Parathyroid adenoma (tissue), 2 donors: ENCODE measurements at regions not wholly inside any gene's neighbourhood (a gene's known extent, or its start where the extent isn't known, plus 50 kb on each side); places are given as distances from the start of the nearest gene placed in this dataset.

Experiments
- H2AFZ ChIP-seq: fragments of 300-600 bp; sonication (generic); one replicate; pipeline ENCODE4 v1.7.0; 2017; ENCODE audit warnings: antibody characterized with exemption, mild to moderate bottlenecking
- H3K27ac ChIP-seq: fragments of 300-600 bp; sonication (generic); one replicate; pipeline ENCODE4 v1.7.0; 2017
- H3K27me3 ChIP-seq: fragments of 300-600 bp; sonication (generic); one replicate; pipeline ENCODE4 v1.7.0; 2017; ENCODE audit warnings: low read length; ENCODE audit not compliant: control insufficient read depth, insufficient read depth
- H3K36me3 ChIP-seq: fragments of 300-600 bp; sonication (generic); one replicate; pipeline ENCODE4 v1.7.0; 2017; ENCODE audit warnings: low read length; ENCODE audit not compliant: control insufficient read depth, insufficient read depth
- H3K4me1 ChIP-seq: fragments of 300-600 bp; sonication (generic); one replicate; pipeline ENCODE4 v1.7.0; 2017; ENCODE audit warnings: control low read depth
- H3K4me2 ChIP-seq: fragments of 300-600 bp; sonication (generic); one replicate; pipeline ENCODE4 v1.7.0; 2017; ENCODE audit warnings: low read length
- H3K4me3 ChIP-seq: fragments of 300-600 bp; sonication (generic); one replicate; pipeline ENCODE4 v1.7.0; 2017; ENCODE audit warnings: low read depth, low read length
- H3K79me2 ChIP-seq: fragments of 300-600 bp; sonication (generic); one replicate; pipeline ENCODE4 v1.7.0; 2017; ENCODE audit warnings: control low read depth
- H3K9ac ChIP-seq: fragments of 300-600 bp; sonication (generic); one replicate; pipeline ENCODE4 v1.7.0; 2017; ENCODE audit warnings: mild to moderate bottlenecking
- H3K9me3 ChIP-seq: fragments of 300-600 bp; sonication (generic); one replicate; pipeline ENCODE4 v1.7.0; 2017; ENCODE audit warnings: low read length; ENCODE audit not compliant: control insufficient read depth
- TF ChIP-seq, protein P1 (sequence below): fragments of 300-600 bp; sonication (generic); IDR thresholded peaks from one replicate; pipeline ENCODE4 v1.7.0; 2017; ENCODE audit warnings: antibody characterized with exemption, mild to moderate bottlenecking
- donor health status: primary hyperparathyroidism.

DNA sequence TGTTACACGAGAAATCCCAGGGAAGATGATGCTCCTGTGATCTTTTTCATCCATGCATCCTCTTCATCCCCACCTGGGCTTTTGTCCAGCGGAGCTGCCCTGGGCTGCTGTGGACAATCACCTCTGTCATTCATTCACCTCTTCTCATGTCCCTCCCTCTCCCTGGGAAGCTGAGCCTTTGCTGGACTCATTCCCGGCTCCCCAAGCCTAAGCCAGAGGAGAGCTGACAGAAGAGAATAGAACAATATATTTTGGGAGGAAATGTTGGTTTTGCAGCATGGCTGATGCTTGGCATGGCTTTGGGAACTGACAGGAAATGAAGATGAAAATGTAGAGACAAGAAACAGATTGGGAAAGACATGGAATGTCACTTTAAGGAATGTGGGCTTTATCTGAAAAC is 177.4 kb downstream of the DICER1 start:
- no peak overlapping the region for H3K9ac ChIP-seq
- H3K4me1 ChIP-seq = no peaks in the 10 kb centered on the region
- no peaks in the 10 kb centered on the region for H3K79me2 ChIP-seq
- H3K27ac ChIP-seq = no peak overlapping the region
- no peak overlapping the region for H3K4me2 ChIP-seq
- TF ChIP-seq, protein P1, sequence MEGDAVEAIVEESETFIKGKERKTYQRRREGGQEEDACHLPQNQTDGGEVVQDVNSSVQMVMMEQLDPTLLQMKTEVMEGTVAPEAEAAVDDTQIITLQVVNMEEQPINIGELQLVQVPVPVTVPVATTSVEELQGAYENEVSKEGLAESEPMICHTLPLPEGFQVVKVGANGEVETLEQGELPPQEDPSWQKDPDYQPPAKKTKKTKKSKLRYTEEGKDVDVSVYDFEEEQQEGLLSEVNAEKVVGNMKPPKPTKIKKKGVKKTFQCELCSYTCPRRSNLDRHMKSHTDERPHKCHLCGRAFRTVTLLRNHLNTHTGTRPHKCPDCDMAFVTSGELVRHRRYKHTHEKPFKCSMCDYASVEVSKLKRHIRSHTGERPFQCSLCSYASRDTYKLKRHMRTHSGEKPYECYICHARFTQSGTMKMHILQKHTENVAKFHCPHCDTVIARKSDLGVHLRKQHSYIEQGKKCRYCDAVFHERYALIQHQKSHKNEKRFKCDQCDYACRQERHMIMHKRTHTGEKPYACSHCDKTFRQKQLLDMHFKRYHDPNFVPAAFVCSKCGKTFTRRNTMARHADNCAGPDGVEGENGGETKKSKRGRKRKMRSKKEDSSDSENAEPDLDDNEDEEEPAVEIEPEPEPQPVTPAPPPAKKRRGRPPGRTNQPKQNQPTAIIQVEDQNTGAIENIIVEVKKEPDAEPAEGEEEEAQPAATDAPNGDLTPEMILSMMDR = no peak
- no peak overlapping the region for H3K4me3 ChIP-seq
- no peaks in the 10 kb centered on the region for H3K9me3 ChIP-seq
- no peak overlapping the region for H2AFZ ChIP-seq
- no peaks in the 10 kb centered on the region for H3K36me3 ChIP-seq
- H3K27me3 ChIP-seq = no peaks in the 10 kb centered on the region

DNA sequence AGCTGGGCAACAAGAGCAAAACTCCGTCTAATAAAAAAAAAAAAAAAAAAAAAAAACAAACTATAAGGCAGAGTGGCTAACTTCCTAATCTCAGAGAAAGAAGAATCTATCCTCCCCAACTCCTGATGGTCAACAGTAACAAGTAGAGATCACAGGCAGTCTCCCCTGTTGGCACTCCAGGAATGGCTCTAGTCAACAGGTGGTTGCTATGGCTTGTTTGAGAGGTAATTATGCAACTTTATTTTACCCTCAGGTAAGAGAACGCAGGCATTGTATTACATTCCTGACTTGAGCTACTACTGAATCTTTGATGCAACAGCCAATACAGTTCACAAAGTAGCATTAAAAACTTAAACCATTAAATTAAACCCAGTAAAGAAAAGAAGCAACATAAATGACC is 180.3 kb downstream of the DICER1 start:
- TF ChIP-seq, protein P1 = no peak
- Histone ChIP-seq H3K9ac (no peak overlapping the region), H3K27me3 (no peaks in the 10 kb centered on the region), H3K36me3 (no peaks in the 10 kb centered on the region), H2AFZ (no peak overlapping the region), H3K79me2 (no peaks in the 10 kb centered on the region), H3K9me3 (no peaks in the 10 kb centered on the region), H3K4me1 (no peaks in the 10 kb centered on the region), H3K4me2 (no peak overlapping the region), H3K4me3 (no peak overlapping the region), H3K27ac (no peak overlapping the region)

- no peaks in the 10 kb centered on the region for H3K9me3 ChIP-seq
Measured at GRCh38 chr14:94975366-94975765, 182.0 kb downstream of the DICER1 start.

GRCh38 chr14:94974893-94975292 is 182.4 kb downstream of the DICER1 start:
- H3K4me1 ChIP-seq = no peaks in the 10 kb centered on the region
- H3K4me2 ChIP-seq = no peak overlapping the region
- no peak overlapping the region for H3K9ac ChIP-seq
- H3K27ac ChIP-seq = no peak overlapping the region
- H3K36me3 ChIP-seq = no peaks in the 10 kb centered on the region
- H3K27me3 ChIP-seq = no peaks in the 10 kb centered on the region
- no peaks in the 10 kb centered on the region for H3K79me2 ChIP-seq
- no peak overlapping the region for H3K4me3 ChIP-seq
- no peaks in the 10 kb centered on the region for H3K9me3 ChIP-seq
- no peak overlapping the region for H2AFZ ChIP-seq
- TF ChIP-seq, protein P1 = no peak

More at GRCh38 chr14:94975366-94975765, 182.0 kb downstream of the DICER1 start:
- Histone ChIP-seq H3K4me3 (no peak overlapping the region), H3K27me3 (no peaks in the 10 kb centered on the region), H3K4me1 (no peaks in the 10 kb centered on the region), H3K4me2 (no peak overlapping the region), H3K27ac (no peak overlapping the region), H3K36me3 (no peaks in the 10 kb centered on the region), H3K9ac (no peak overlapping the region), H2AFZ (no peak overlapping the region), H3K79me2 (no peaks in the 10 kb centered on the region)
- TF ChIP-seq, protein P1 = no peak

DNA sequence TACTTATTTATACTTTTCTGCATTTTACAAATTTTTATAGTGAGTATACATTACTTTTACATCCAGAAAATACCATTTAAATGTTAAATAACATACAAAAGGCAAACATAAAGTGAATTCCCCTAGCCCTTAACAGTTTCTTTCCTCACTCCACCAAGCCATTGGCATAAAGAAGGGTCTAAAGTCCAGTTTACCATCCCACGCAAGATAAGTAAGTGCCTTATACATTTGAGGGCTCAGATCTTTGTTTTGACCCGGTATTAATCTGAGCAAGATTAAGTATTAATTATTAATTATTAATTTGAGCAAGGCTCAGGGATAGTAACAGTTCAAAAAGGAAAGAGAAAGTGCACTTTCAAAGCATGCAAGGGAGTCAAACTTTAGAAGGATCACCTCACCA is 182.9 kb downstream of the DICER1 start:
- Histone ChIP-seq H3K9ac (no peak overlapping the region), H3K4me1 (no peaks in the 10 kb centered on the region), H2AFZ (no peak overlapping the region), H3K9me3 (no peaks in the 10 kb centered on the region), H3K4me3 (no peak overlapping the region), H3K36me3 (no peaks in the 10 kb centered on the region), H3K27me3 (no peaks in the 10 kb centered on the region), H3K27ac (no peak overlapping the region), H3K4me2 (no peak overlapping the region), H3K79me2 (no peaks in the 10 kb centered on the region)
- TF ChIP-seq, protein P1 = no peak
